HEK293T (cell line): ENCODE measurements at regions not wholly inside any gene's neighbourhood (a gene's known extent, or its start where the extent isn't known, plus 50 kb on each side); places are given as distances from the start of the nearest gene placed in this dataset.

ENCODE experiments used
- ELF4 ChIP-seq: fragments of 450-650 bp; IDR thresholded peaks from 2 replicates; pipeline ENCODE4 v1.6.1; 2017; ENCODE audit warnings: antibody characterized with exemption
- PKNOX1 ChIP-seq: fragments of 450-650 bp; IDR thresholded peaks from 2 replicates; pipeline ENCODE4 v1.6.1; 2016
- SP1 ChIP-seq: fragments of 450-650 bp; IDR thresholded peaks from 2 replicates; pipeline ENCODE4 v1.6.1; 2017
- TARDBP ChIP-seq: fragments of 450-650 bp; IDR thresholded peaks from 2 replicates; pipeline ENCODE4 v1.6.1; 2016
- ZNF384 ChIP-seq: fragments of 450-650 bp; IDR thresholded peaks from 2 replicates; pipeline ENCODE4 v1.6.1; 2016

- TF ChIP-seq PKNOX1 (no peak), ELF4 (no peak), SP1 (no peak), ZNF384 (no peak), TARDBP (no peak)
These were observed 565.4 kb upstream of the AUTS2 start for GRCh38 chr7:69032848-69033247.
